Panc1 (cell line): ENCODE measurements at regions not wholly inside any gene's neighbourhood (a gene's known extent, or its start where the extent isn't known, plus 50 kb on each side); places are given as distances from the start of the nearest gene placed in this dataset.

Experiments
- ATAC-seq: fragments of 200-7000 bp; cut with Tn5 transposase; 2 replicates; pipeline ENCODE4 v1.9.1; 2020; ENCODE audit warnings: mild to moderate bottlenecking, moderate library complexity
- BruUV-seq: library from RNA; stranded (reverse); fragments of 400-500 nt; replicated peaks from 2 replicates; lab custom pipeline; 2021; lab: Mats Ljungman, UMichigan
- CTCF ChIA-PET: fragments of 300-600 bp; sonication (Branson Sonifier 250); formaldehyde crosslinking; loops from one replicate; lab custom pipeline; 2022; ENCODE audit warnings: antibody characterized with exemption; lab: Charles Lee
- POLR2A ChIA-PET: fragments of 300-600 bp; sonication (Branson Sonifier 250); formaldehyde crosslinking; loops from one replicate; lab custom pipeline; 2022; ENCODE audit warnings: antibody characterized with exemption; lab: Charles Lee
- DNase-seq: peaks from one replicate; pipeline ENCODE4 v3.0.0-alpha.2; 2010; ENCODE audit warnings: low read depth, low spot score
- H3K27ac ChIP-seq: 2 replicates; pipeline ENCODE4 v1.5.1; 2011; ENCODE audit warnings: mild to moderate bottlenecking, low read length, inconsistent platforms
- H3K27me3 ChIP-seq: fragments of 200-500 bp; sonication (Bioruptor generic); 2 replicates; pipeline ENCODE4 v1.6.0; 2014; ENCODE audit warnings: low read length, inconsistent platforms; ENCODE audit not compliant: control insufficient read depth, insufficient read depth
- H3K36me3 ChIP-seq: fragments of 200-500 bp; sonication (Bioruptor generic); 2 replicates; pipeline ENCODE4 v1.5.1; 2014; ENCODE audit warnings: inconsistent platforms, mild to moderate bottlenecking, low read length, moderate library complexity; ENCODE audit not compliant: control insufficient read depth, insufficient read depth
- H3K4me1 ChIP-seq: 2 replicates; pipeline ENCODE4 v1.5.1; 2011; ENCODE audit warnings: inconsistent platforms, mild to moderate bottlenecking, low read length, moderate library complexity; ENCODE audit not compliant: control insufficient read depth, insufficient read depth
- H3K4me3 ChIP-seq, 2 experiments: 2 replicates each; pipeline ENCODE4 v1.5.1; 2011 to 2012; ENCODE audit warnings: low read depth in 2 of 2, low read length in 2 of 2, mild to moderate bottlenecking in 2 of 2, inconsistent platforms in 1 of 2, moderate library complexity in 1 of 2
- H3K9me3 ChIP-seq: fragments of 200-500 bp; sonication (Bioruptor generic); 2 replicates; pipeline ENCODE4 v1.5.1; 2014; ENCODE audit warnings: low read depth, mild to moderate bottlenecking, inconsistent platforms, low read length, moderate library complexity; ENCODE audit not compliant: control insufficient read depth, insufficient read depth
- CTCF ChIP-seq: fragments of 450-650 bp; IDR thresholded peaks from 2 replicates; pipeline ENCODE4 v1.5.1; 2017; ENCODE audit warnings: mild to moderate bottlenecking
- POLR2AphosphoS5 ChIP-seq: IDR thresholded peaks from 2 replicates; pipeline ENCODE4 v1.6.1; 2012; ENCODE audit warnings: mild to moderate bottlenecking, low read depth, low read length, moderate library complexity
- REST ChIP-seq, 2 experiments: IDR thresholded peaks; 2 replicates each; pipeline ENCODE4 v1.6.1; 2011 to 2012; ENCODE audit warnings: low read depth in 2 of 2, control low read depth in 1 of 2, low read length in 1 of 2, mild to moderate bottlenecking in 1 of 2, moderate library complexity in 1 of 2; ENCODE audit not compliant: insufficient read depth in 1 of 2
- SIN3A ChIP-seq: IDR thresholded peaks from 2 replicates; pipeline ENCODE4 v1.6.1; 2012; ENCODE audit warnings: low read depth, mild to moderate bottlenecking, low read length, moderate library complexity, borderline replicate concordance; ENCODE audit not compliant: insufficient read depth
- TCF7L2 ChIP-seq: IDR thresholded peaks from 2 replicates; pipeline ENCODE4 v1.6.1; 2011; ENCODE audit warnings: mild to moderate bottlenecking, low read depth, low read length, inconsistent platforms
- in situ Hi-C: cut with HindIII; loops from 2 replicates; pipeline ENCODE4 v1.10.0; 2016; ENCODE audit warnings: low sequenced_read_pairs, low pct_unique_long_range_greater_than_20kb
- intact Hi-C: fragments of 100-400 bp; cut with micrococcal nuclease; formaldehyde crosslinking; loops from one replicate; pipeline ENCODE4 v1.10.0; 2022; ENCODE audit not compliant: unreplicated experiment

GRCh38 chr1:212207822-212208520 lies 77.2 kb upstream of the PPP2R5A start:
- Histone ChIP-seq H3K4me3 (no peak overlapping the region), H3K36me3 (no peaks in the 10 kb centered on the region), H3K27ac (no peak overlapping the region), H3K9me3 (no peaks in the 10 kb centered on the region), H3K4me1 (no peaks in the 10 kb centered on the region), H3K27me3 (no peaks in the 10 kb centered on the region)
- ChIA-PET CTCF (interaction anchor here (0.6 kb wide), 1 partner anchor 26 kb away, joined by 3 read pairs; no protein-coding TSS in a partner anchor), POLR2A (no interaction called here)
- intact Hi-C loops (no loop called here), in situ Hi-C loops (no loop called here)
- BruUV-seq = no TSS peak
- DNase-seq = no peak
- no peak for ATAC-seq
- TF ChIP-seq REST (IDR thresholded peaks at IDR 0.05; ENCODE audit: insufficient read depth in 1 of 2, low read depth in 2 of 2, low read length in 1 of 2) (no peak), SIN3A (no peak), POLR2AphosphoS5 (no peak), CTCF (no peak), TCF7L2 (no peak)

- DNase-seq (no peak), ATAC-seq (no peak)
These were observed 76.1 kb upstream of the PPP2R5A start for GRCh38 chr1:212208978-212209644.

More at GRCh38 chr1:212208978-212209644, 76.1 kb upstream of the PPP2R5A start:
- CTCF ChIA-PET = interaction anchor here (0.6 kb wide), 1 partner anchor 19 kb away, joined by 4 read pairs; no protein-coding TSS in a partner anchor
- in situ Hi-C loops (no loop called here), intact Hi-C loops (no loop called here)
- no peak overlapping the region for H3K27ac ChIP-seq
- no peaks in the 10 kb centered on the region for H3K27me3 ChIP-seq
- no peaks in the 10 kb centered on the region for H3K4me1 ChIP-seq
- no peaks in the 10 kb centered on the region for H3K9me3 ChIP-seq
- POLR2A ChIA-PET = no interaction called here
- H3K4me3 ChIP-seq = no peak overlapping the region
- no TSS peak for BruUV-seq
- no peaks in the 10 kb centered on the region for H3K36me3 ChIP-seq
- no peak for TF ChIP-seq SIN3A
- TF ChIP-seq REST (IDR thresholded peaks at IDR 0.05; ENCODE audit: insufficient read depth in 1 of 2, low read depth in 2 of 2, low read length in 1 of 2) = no peak
- TF ChIP-seq TCF7L2 = no peak
- no peak for TF ChIP-seq CTCF
- TF ChIP-seq POLR2AphosphoS5 = no peak
